Fibroblast of villous mesenchyme (primary cell): ENCODE measurements at regions not wholly inside any gene's neighbourhood (a gene's known extent, or its start where the extent isn't known, plus 50 kb on each side); places are given as distances from the start of the nearest gene placed in this dataset.

Experiments
- DNase-seq: peaks from one replicate; pipeline ENCODE4 v3.0.0-alpha.2; 2010; ENCODE audit warnings: low read depth
- H3K4me3 ChIP-seq: 2 replicates; pipeline ENCODE4 v1.5.1; 2011; ENCODE audit warnings: low read depth, mild to moderate bottlenecking, low read length
- CTCF ChIP-seq: IDR thresholded peaks from 2 replicates; pipeline ENCODE4 v1.5.1; 2012; ENCODE audit warnings: low read depth, mild to moderate bottlenecking, low read length; ENCODE audit not compliant: insufficient read depth

- no peak overlapping the region for H3K4me3 ChIP-seq
- DNase-seq: no peak
- TF ChIP-seq CTCF: no peak
Measured at GRCh38 chr10:84075226-84076046, 63.9 kb upstream of the GHITM start.

- peak; percentile 72 for DNase-seq
- H3K4me3 ChIP-seq: no peak overlapping the region
- no peak for TF ChIP-seq CTCF
Measured at GRCh38 chr10:84076047-84076388, 63.3 kb upstream of the GHITM start.

GRCh38 chr10:84076540-84077195 is 62.6 kb upstream of the GHITM start:
- peak; percentile 4 for DNase-seq
- peak; percentile 33 for TF ChIP-seq CTCF
- no peak overlapping the region for H3K4me3 ChIP-seq

- DNase-seq: no peak
- H3K4me3 ChIP-seq: no peak overlapping the region
- no peak for TF ChIP-seq CTCF
Measured at GRCh38 chr10:84077768-84078167, 61.5 kb upstream of the GHITM start.

GRCh38 chr10:84078771-84079170 is 60.5 kb upstream of the GHITM start:
- H3K4me3 ChIP-seq: no peak overlapping the region
- no peak for TF ChIP-seq CTCF
- no peak for DNase-seq

GRCh38 chr10:84084342-84084741 is 55.0 kb upstream of the GHITM start:
- peak; percentile 11 for DNase-seq
- TF ChIP-seq CTCF: no peak
- H3K4me3 ChIP-seq: no peak overlapping the region
